ENCODE measurements at regions not wholly inside any gene's neighbourhood (a gene's known extent, or its start where the extent isn't known, plus 50 kb on each side); places are given as distances from the start of the nearest gene placed in this dataset.

DNA sequence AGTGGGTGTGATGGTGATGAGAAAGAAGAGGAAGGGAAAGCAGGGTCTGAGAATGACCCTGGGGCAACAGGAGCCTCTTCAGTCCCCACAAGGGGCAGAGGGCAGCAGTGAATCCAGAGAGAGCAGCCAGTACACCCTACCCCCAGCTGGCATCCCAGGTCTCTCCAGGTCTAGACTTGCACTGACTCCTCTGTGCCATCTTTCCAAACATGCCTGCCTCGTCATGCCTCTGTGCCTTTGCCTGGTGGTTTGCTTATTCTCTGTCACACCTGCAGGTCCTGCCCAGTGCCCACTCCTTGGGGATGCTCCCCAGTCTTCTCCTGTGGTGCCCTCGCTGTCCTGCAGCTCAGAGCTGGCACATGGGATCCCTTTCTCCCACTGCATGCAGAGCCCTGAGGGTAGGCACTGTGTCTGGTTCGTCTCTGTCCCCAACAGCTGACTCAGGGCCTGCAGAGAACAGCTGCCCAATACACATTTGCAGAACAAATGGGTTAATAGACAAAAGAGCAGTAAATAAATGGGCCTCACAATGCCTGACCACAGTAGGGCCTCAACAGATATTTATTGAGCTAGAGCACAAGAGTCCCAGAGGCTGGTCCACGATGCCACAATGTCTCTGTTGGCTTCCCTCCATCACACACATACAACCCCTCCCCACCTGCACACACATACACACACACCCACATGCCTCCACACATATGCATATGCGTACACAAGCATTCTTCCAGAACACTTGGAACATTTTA is 89.8 kb downstream of the HS1BP3 start:
- TF ChIP-seq RB1 (IDR thresholded peaks at IDR 0.05; ENCODE audit: low read depth) = no peak
- TF ChIP-seq, protein P1, sequence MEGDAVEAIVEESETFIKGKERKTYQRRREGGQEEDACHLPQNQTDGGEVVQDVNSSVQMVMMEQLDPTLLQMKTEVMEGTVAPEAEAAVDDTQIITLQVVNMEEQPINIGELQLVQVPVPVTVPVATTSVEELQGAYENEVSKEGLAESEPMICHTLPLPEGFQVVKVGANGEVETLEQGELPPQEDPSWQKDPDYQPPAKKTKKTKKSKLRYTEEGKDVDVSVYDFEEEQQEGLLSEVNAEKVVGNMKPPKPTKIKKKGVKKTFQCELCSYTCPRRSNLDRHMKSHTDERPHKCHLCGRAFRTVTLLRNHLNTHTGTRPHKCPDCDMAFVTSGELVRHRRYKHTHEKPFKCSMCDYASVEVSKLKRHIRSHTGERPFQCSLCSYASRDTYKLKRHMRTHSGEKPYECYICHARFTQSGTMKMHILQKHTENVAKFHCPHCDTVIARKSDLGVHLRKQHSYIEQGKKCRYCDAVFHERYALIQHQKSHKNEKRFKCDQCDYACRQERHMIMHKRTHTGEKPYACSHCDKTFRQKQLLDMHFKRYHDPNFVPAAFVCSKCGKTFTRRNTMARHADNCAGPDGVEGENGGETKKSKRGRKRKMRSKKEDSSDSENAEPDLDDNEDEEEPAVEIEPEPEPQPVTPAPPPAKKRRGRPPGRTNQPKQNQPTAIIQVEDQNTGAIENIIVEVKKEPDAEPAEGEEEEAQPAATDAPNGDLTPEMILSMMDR (IDR thresholded peaks at IDR 0.05 in 2 of 3, conservative IDR thresholded peaks at IDR 0.05 in 1 of 3; ENCODE audit: insufficient read depth in 2 of 3, low read depth in 1 of 3, low read length in 3 of 3) = no peak
- no peak for TF ChIP-seq DPF2 (IDR thresholded peaks at IDR 0.05)
- no peak for TF ChIP-seq POLR2AphosphoS5 (IDR thresholded peaks at IDR 0.05; ENCODE audit: control insufficient read depth, insufficient read depth, low read depth, low read length)
- TF ChIP-seq RNF2 (IDR thresholded peaks at IDR 0.05) = no peak
- no peak for TF ChIP-seq SAFB (IDR thresholded peaks at IDR 0.05; ENCODE audit: borderline replicate concordance, low read depth, low read length)
- no peak for TF ChIP-seq ZNF12 (CRISPR knock-in tag; IDR thresholded peaks at IDR 0.05)
- TF ChIP-seq SREBF1 (IDR thresholded peaks at IDR 0.05; ENCODE audit: borderline replicate concordance, low read depth, low read length) = no peak
- TF ChIP-seq EZH2 (IDR thresholded peaks at IDR 0.05; ENCODE audit: borderline replicate concordance, low read depth, low read length) = no peak
- no peak for TF ChIP-seq RBBP5 (IDR thresholded peaks at IDR 0.05; ENCODE audit: borderline replicate concordance, insufficient read depth, low read length, poor library complexity, severe bottlenecking)
- TF ChIP-seq, protein P2, sequence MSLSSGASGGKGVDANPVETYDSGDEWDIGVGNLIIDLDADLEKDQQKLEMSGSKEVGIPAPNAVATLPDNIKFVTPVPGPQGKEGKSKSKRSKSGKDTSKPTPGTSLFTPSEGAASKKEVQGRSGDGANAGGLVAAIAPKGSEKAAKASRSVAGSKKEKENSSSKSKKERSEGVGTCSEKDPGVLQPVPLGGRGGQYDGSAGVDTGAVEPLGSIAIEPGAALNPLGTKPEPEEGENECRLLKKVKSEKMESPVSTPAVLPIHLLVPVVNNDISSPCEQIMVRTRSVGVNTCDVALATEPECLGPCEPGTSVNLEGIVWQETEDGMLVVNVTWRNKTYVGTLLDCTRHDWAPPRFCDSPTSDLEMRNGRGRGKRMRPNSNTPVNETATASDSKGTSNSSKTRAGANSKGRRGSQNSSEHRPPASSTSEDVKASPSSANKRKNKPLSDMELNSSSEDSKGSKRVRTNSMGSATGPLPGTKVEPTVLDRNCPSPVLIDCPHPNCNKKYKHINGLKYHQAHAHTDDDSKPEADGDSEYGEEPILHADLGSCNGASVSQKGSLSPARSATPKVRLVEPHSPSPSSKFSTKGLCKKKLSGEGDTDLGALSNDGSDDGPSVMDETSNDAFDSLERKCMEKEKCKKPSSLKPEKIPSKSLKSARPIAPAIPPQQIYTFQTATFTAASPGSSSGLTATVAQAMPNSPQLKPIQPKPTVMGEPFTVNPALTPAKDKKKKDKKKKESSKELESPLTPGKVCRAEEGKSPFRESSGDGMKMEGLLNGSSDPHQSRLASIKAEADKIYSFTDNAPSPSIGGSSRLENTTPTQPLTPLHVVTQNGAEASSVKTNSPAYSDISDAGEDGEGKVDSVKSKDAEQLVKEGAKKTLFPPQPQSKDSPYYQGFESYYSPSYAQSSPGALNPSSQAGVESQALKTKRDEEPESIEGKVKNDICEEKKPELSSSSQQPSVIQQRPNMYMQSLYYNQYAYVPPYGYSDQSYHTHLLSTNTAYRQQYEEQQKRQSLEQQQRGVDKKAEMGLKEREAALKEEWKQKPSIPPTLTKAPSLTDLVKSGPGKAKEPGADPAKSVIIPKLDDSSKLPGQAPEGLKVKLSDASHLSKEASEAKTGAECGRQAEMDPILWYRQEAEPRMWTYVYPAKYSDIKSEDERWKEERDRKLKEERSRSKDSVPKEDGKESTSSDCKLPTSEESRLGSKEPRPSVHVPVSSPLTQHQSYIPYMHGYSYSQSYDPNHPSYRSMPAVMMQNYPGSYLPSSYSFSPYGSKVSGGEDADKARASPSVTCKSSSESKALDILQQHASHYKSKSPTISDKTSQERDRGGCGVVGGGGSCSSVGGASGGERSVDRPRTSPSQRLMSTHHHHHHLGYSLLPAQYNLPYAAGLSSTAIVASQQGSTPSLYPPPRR (CRISPR knock-in tag; IDR thresholded peaks at IDR 0.05; ENCODE audit: borderline replicate concordance) = no peak
